Caki2 (cell line): ENCODE measurements at regions not wholly inside any gene's neighbourhood (a gene's known extent, or its start where the extent isn't known, plus 50 kb on each side); places are given as distances from the start of the nearest gene placed in this dataset.
"Not testable (repeated sequence)": the region's sequence is repeated elsewhere in the genome, so short reads cannot be mapped to it uniquely, and the experiment has no call there.

ENCODE experiments used
- DNase-seq: peaks from one replicate; pipeline ENCODE4 v3.0.0-alpha.2; 2015; ENCODE audit warnings: low read depth
- in situ Hi-C: cut with HindIII; loops from 2 replicates; pipeline ENCODE4 v1.10.0; 2016; ENCODE audit warnings: low sequenced_read_pairs, low pct_unique_long_range_greater_than_20kb, mixed read lengths

DNA sequence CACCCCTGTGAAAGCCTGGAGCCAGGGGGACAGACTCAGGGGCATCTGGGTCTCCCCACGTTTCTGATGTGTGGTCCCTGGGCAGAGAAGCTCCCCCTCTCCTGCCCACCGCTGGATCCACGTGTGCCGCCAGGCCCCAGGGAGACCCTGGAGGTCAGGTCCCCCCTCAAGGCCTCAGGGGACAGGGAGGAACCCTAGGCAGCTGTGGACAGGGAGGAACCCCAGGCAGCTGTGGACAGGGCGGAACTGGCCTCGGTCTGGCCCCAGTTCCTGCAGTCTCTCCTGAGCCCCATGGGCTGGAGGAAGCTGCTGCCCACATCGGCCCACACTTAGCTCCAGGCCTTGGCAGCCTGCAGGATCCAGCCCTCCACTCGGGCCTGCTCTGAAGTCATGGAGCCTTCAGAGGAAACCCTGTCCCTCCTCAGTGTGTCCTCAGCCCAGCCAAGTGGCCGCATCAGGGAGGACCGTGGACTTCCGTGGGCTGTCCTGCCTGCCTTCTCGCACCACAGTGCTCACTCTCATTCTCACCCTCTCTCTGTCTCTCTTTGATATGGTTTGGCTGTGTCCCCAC, 127.7 kb downstream of the BRD1 start:
- DNase-seq = no peak
- in situ Hi-C loops = no loop called here

DNA sequence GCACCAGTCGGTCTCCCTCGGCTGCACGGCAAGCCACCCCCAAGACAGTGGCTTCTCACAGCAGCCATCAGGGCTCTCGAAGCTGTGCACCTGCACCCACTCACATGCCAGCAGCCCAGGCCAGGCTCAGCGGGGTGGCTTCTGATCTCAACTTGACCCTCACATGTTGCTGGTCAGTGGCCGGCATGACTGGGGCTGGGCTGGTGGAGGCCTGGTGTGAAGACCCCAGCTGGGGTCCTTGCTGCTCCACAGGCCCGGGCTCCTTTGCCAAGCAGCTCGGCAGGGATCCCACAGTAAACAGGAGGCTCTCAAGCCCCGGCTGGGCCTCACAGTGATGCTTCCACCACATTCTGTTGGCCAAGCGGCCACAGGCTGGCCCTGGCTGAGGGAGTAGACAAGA, 128.2 kb downstream of the BRD1 start:
- in situ Hi-C loops = no loop called here
- no peak for DNase-seq

- in situ Hi-C loops, DNase-seq: not testable (repeated sequence)
Measured at GRCh38 chr22:49698616-49699015, 129.1 kb downstream of the BRD1 start.

GRCh38 chr22:49697047-49697446, 130.6 kb downstream of the BRD1 start:
- in situ Hi-C loops = no loop called here
- no peak for DNase-seq

DNA sequence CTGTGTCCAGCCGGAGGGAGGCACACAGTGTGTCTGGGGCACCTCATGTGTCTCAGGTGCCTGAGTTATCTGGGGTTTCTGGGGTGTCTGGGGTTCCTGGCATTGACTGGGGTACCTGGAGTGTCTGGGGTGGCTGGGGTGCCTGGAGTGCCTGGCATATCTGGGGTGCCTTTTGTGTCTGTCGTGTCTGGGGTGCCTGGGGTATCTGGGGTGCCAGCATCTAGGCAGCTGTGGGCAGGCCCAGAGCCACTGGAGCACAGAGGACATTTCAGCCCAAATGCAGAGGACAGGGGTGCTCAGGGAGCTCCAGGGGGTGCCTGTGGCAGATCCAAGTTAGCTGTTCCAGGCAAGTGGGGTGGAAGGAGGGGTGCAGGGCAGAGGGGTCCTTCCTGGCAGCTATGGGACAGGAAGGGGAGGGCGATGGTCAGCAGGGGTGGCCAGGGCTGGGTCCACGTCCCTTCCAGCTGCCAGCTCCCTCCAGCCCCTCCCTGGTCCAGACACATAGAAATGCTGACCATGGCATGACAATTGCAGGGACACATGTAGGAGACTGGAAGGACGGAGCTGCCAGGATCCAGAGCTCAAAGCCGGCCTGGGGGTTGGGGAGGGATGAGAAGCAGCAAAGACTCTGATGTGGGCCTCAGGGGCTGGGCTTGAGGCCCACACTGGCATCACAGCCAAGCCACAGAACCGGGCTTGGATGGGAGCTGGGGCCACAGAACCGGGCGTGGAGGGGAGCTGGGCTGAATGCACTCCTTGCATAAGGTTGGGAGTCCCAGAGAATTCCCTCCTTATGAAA, 133.0 kb downstream of the BRD1 start:
- DNase-seq = no peak
- in situ Hi-C loops = no loop called here

- no peak for DNase-seq
- in situ Hi-C loops = no loop called here
Measured at GRCh38 chr22:49693848-49694247, 133.8 kb downstream of the BRD1 start.

DNA sequence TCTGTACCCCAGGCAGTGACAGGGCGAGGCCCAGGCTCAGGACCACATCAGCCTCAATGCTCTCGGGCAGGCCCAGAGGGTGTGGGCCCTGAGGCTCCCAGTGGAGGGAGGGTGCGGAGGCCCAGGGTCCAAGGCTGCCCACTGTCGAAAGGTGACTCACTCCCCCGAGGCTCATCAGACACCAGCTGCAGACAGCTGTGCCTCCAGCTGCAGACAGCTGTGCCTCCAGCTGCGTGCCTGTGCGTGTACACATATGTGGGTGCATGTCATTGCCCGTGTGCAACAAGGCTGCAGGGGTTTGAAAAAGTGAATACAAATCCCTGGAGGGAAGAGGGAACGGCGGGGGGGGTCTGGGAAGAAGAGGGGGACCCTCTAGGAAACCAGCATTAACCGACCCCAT, 134.3 kb downstream of the BRD1 start:
- in situ Hi-C loops = no loop called here
- no peak for DNase-seq

- in situ Hi-C loops = no loop called here
- no peak for DNase-seq
Measured at GRCh38 chr22:49692499-49693225, 135.0 kb downstream of the BRD1 start.

DNA sequence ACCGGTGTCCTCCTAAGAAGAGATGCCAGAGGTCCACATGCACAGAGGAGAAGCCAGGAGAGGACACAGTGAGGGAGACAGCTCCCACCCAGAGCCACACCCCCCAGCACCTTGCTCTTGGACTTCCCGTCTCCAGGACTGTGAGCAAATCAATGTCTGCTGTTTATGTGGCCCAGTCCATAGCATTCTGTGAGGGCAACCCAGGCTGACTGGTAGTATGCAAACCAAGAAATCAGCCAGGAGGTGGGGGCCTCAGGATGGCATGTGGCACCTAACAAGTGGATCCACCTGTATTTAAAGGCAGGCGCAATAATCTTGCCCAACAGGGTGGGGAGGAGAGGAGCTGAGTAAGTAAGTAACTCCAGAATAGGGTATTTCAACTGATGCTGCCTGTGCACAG, 136.4 kb downstream of the BRD1 start:
- in situ Hi-C loops = no loop called here
- DNase-seq = no peak

GRCh38 chr22:49690454-49690853, 137.2 kb downstream of the BRD1 start:
- no peak for DNase-seq
- in situ Hi-C loops = no loop called here

GRCh38 chr22:49689858-49690257, 137.8 kb downstream of the BRD1 start:
- DNase-seq = no peak
- in situ Hi-C loops = no loop called here

DNA sequence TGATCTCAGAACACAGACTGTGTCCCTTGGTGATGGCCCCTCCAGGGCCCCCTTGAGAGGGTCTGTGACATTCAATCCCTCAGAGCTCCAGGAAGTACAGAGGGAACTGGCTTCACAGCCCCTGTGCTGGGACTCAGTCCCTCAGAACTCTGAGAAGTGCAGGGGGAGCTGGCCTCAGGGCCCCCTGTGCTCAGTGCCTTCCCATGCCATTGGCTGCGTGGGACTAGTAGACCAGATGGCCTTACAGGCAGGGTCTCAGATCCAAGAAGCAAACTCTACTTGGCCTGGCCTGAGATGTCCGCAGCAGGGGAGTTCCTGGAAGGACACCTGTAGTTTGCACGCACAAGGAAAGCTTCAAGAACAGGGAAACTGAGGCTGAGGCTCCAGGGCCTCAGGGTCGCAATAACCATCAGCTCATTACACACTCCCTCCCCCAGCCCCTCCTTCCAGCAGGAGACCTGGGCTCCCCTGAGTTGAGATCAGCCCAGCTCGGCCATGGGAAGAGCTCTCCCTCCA, 138.4 kb downstream of the BRD1 start:
- DNase-seq = no peak
- in situ Hi-C loops = no loop called here

- DNase-seq = no peak
- in situ Hi-C loops = no loop called here
Measured at GRCh38 chr22:49688516-49689254, 139.0 kb downstream of the BRD1 start.

DNA sequence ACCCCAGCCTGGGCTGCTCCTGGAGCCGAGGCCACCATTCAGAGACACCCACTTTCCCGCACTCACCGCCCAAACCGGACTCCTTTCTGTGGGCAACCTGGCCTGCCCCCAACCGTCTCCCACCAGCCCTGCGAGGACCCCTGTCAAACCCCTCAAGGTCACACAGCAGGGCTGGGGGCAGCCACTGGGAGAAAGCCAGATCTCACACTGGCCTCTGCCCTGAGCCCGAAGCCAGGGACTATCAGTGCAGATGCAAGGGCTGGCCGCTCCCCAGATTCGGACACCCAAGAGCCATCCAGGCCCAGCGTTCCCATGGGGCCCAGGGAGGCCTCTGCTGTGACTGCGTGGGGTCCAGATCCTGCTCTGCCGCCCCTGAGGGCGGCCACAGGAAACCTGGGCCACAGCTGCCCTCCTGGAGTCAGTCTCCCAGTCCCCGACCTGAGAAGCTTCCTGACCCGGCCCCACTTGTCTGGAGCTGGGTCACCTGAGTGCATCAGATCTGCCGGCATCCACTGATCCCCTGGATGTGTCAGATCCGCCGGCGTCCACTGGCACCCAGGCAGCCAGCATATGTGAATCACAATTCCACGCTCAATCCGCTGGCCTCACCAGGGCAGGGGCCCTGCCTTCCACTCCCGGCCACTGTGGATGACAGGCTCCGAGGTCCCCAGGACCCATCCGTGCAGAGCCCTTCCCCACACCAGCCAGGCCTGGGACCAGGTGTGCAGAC, 139.7 kb downstream of the BRD1 start:
- in situ Hi-C loops = no loop called here
- DNase-seq = no peak

DNA sequence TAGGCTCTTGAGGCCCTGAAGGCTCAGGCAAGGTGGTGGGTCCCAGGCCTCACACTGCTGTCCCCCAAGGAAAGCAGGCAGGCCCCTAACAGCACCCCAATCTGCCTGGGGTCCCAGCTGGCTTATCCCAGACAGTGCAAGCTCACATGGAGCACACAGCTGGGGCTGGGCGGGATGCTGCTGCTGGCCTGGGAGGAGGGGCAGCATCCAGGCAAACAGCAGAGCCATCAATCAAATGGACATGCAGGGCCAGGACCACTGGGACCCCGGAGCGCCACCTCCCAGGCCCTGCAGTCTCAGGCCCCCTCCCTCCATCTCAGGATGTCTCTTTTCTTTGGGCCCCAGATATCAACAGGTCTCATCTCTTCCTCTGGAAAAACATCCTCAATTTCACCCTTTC, 140.3 kb downstream of the BRD1 start:
- no peak for DNase-seq
- in situ Hi-C loops = no loop called here

DNA sequence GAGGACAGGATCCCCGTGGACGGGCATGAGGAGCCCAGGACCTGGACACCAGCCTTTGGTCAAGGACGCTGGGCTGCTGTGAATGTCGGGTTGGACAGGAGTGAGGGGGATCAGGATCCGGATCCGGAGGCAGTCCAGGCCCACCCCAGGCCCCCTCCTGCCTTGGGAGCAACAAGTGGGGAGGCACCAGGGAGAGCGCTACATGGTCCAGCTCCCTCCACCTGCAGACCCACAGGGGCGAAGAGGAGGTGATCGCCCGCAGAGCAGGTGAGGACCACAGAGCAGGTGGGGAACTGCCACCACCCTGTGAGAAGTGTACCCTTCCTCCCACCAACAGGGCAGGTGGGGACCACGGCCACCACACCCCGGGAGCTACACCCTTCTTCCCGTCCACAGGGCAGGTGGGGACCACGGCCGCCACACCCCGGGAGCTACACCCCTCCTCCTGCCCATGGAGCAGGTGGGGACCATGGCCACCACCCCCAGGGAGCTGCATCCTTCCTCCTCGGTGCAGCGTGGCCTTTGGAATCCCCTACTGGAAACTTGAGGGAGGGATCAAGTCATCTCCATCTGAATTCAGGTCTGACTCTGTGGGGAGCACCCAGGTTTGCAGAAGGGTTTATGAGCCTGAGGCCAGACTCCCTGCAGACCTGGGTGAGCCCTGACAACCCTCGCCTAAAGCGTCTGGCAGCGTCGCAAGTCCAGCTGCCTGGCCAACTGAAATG, 141.0 kb downstream of the BRD1 start:
- in situ Hi-C loops = no loop called here
- DNase-seq = no peak

GRCh38 chr22:49685686-49686085, 142.0 kb downstream of the BRD1 start:
- in situ Hi-C loops = no loop called here
- no peak for DNase-seq
